ENCODE measurements at regions not wholly inside any gene's neighbourhood (a gene's known extent, or its start where the extent isn't known, plus 50 kb on each side); places are given as distances from the start of the nearest gene placed in this dataset.

GRCh38 chr11:92316106-92316809 is 91.6 kb downstream of the FAT3 start:
- no peak for DNase-seq (ENCODE audit: low read depth in 1 of 2, low spot score in 1 of 2)
- no peaks in the 10 kb centered on the region for H3K4me1 ChIP-seq
- ATAC-seq = no peak
- no peak overlapping the region for H3K27ac ChIP-seq
- H3K9me3 ChIP-seq = no peaks in the 10 kb centered on the region
- 80% methylated on average over 4 of the region's 4 CpGs for WGBS (ENCODE audit: missing lambda C conversion rate)
- TF ChIP-seq RFX5 (IDR thresholded peaks at IDR 0.05) = no peak
- TF ChIP-seq PBX3 (IDR thresholded peaks at IDR 0.05) = no peak
- TF ChIP-seq CEBPB (IDR thresholded peaks at IDR 0.05) = no peak
- TF ChIP-seq BCL3 (IDR thresholded peaks at IDR 0.05) = no peak
- TF ChIP-seq CHD4 (IDR thresholded peaks at IDR 0.05; ENCODE audit: borderline replicate concordance) = no peak
- TF ChIP-seq MAFK (IDR thresholded peaks at IDR 0.05; ENCODE audit: partially characterized antibody) = peak; percentile 76
- no peak for TF ChIP-seq USF2 (IDR thresholded peaks at IDR 0.05)
- TF ChIP-seq CBX2 (IDR thresholded peaks at IDR 0.05; ENCODE audit: borderline replicate concordance, low read depth) = no peak
- H3K4me2 ChIP-seq = no peak overlapping the region
- ChIA-PET POLR2A (no interaction called here), CTCF (no interaction called here)
- H3K4me3 ChIP-seq = no peak overlapping the region
- no peak for FAIRE-seq

GRCh38 chr11:92317222-92317621 is 92.6 kb downstream of the FAT3 start:
- POLR2A ChIA-PET = no interaction called here
- H3K4me1 ChIP-seq = no peaks in the 10 kb centered on the region
- FAIRE-seq = no peak
- no peak overlapping the region for H3K4me2 ChIP-seq
- no peak overlapping the region for H3K4me3 ChIP-seq
- H3K27ac ChIP-seq = no peak overlapping the region
- no peak for ATAC-seq
- TF ChIP-seq PHF8 (IDR thresholded peaks at IDR 0.05; ENCODE audit: borderline replicate concordance, low read depth) = no peak
- CTCF ChIA-PET = no interaction called here
- no peaks in the 10 kb centered on the region for H3K9me3 ChIP-seq
- no peak for DNase-seq (ENCODE audit: low read depth in 1 of 2, low spot score in 1 of 2)

- H3K4me2 ChIP-seq = no peak overlapping the region
- H3K4me1 ChIP-seq = no peaks in the 10 kb centered on the region
- no peak overlapping the region for H3K4me3 ChIP-seq
- no peaks in the 10 kb centered on the region for H3K9me3 ChIP-seq
- POLR2A ChIA-PET = no interaction called here
- DNase-seq (ENCODE audit: low read depth in 1 of 2, low spot score in 1 of 2) (no peak), FAIRE-seq (no peak), ATAC-seq (no peak)
- WGBS (ENCODE audit: missing lambda C conversion rate) = 36% methylated on average over 2 of the region's 2 CpGs
- TF ChIP-seq MAFK (IDR thresholded peaks at IDR 0.05; ENCODE audit: partially characterized antibody) (no peak), EHF (CRISPR knock-in tag; IDR thresholded peaks at IDR 0.05) (no peak), ATOH8 (CRISPR knock-in tag; IDR thresholded peaks at IDR 0.05; ENCODE audit: low read depth) (no peak), TFCP2L1 (CRISPR knock-in tag; IDR thresholded peaks at IDR 0.05) (no peak), PBX3 (IDR thresholded peaks at IDR 0.05) (no peak), CHD2 (IDR thresholded peaks at IDR 0.05; ENCODE audit: low read length, partially characterized antibody) (no peak), REST (IDR thresholded peaks at IDR 0.05) (no peak), RNF2 (IDR thresholded peaks at IDR 0.05; ENCODE audit: borderline replicate concordance, low read depth) (no peak), ZC3H11A (IDR thresholded peaks at IDR 0.05) (no peak), KDM1A (IDR thresholded peaks at IDR 0.05; ENCODE audit: low read depth) (no peak), HES2 (IDR thresholded peaks at IDR 0.05) (no peak), MAZ (IDR thresholded peaks at IDR 0.05; ENCODE audit: borderline replicate concordance, low read depth, low read length) (no peak), ZFP36 (IDR thresholded peaks at IDR 0.05; ENCODE audit: borderline replicate concordance, partially characterized antibody) (no peak), FOXS1 (CRISPR knock-in tag; IDR thresholded peaks at IDR 0.05) (no peak), POLR2AphosphoS2 (conservative IDR thresholded peaks at IDR 0.05; ENCODE audit: low read length) (no peak)
- no peak overlapping the region for H3K27ac ChIP-seq
- CTCF ChIA-PET = interaction anchor here (1.0 kb wide), 1 partner anchor 9 kb away, joined by 3 read pairs; no protein-coding TSS in a partner anchor
Observed at GRCh38 chr11:92317721-92318120, 93.1 kb downstream of the FAT3 start.
